MM.1S (cell line): ENCODE measurements at regions not wholly inside any gene's neighbourhood (a gene's known extent, or its start where the extent isn't known, plus 50 kb on each side); places are given as distances from the start of the nearest gene placed in this dataset.

Source experiments
- DNase-seq: peaks from one replicate; pipeline ENCODE4 v3.0.0-alpha.2; 2015
- H2AFZ ChIP-seq: fragments of 300-600 bp; sonication (generic); 2 replicates; pipeline ENCODE4 v1.6.0; 2016; ENCODE audit warnings: antibody characterized with exemption, low read length
- H3F3A ChIP-seq: fragments of 300-600 bp; sonication (generic); 2 replicates; pipeline ENCODE4 v1.6.1; 2016; ENCODE audit warnings: mild to moderate bottlenecking, antibody characterized with exemption, low read length, moderate library complexity, mixed read lengths; ENCODE audit not compliant: insufficient read depth
- H3K27ac ChIP-seq: fragments of 300-600 bp; sonication (generic); 2 replicates; pipeline ENCODE4 v1.5.1; 2016; ENCODE audit warnings: mild to moderate bottlenecking, low read length
- H3K27me3 ChIP-seq: fragments of 300-600 bp; sonication (generic); replicated peaks from 2 replicates; pipeline ENCODE4 v1.6.0; 2016; ENCODE audit warnings: low read length; ENCODE audit not compliant: insufficient read depth
- H3K36me3 ChIP-seq: fragments of 300-600 bp; sonication (generic); replicated peaks from 2 replicates; pipeline ENCODE4 v1.6.1; 2016; ENCODE audit warnings: mild to moderate bottlenecking, low read length, mixed read lengths; ENCODE audit not compliant: insufficient read depth
- H3K4me1 ChIP-seq: fragments of 300-600 bp; sonication (generic); 2 replicates; pipeline ENCODE4 v1.6.1; 2016; ENCODE audit warnings: low read length, mixed read lengths
- H3K4me2 ChIP-seq: fragments of 300-600 bp; sonication (generic); 2 replicates; pipeline ENCODE4 v1.6.0; 2016; ENCODE audit warnings: low read depth, low read length
- H3K4me3 ChIP-seq: fragments of 300-600 bp; sonication (generic); 2 replicates; pipeline ENCODE4 v1.5.1; 2016; ENCODE audit warnings: low read length, mixed read lengths
- H3K79me2 ChIP-seq: fragments of 300-600 bp; sonication (generic); 2 replicates; pipeline ENCODE4 v1.6.1; 2016; ENCODE audit warnings: mixed run types, low read length, mixed read lengths
- H3K9ac ChIP-seq: fragments of 300-600 bp; sonication (generic); 2 replicates; pipeline ENCODE4 v1.6.1; 2016; ENCODE audit warnings: low read length, mixed read lengths
- H3K9me2 ChIP-seq: fragments of 300-600 bp; sonication (generic); replicated peaks from 2 replicates; pipeline ENCODE4 v1.6.1; 2016; ENCODE audit warnings: mild to moderate bottlenecking, low read length, mixed read lengths; ENCODE audit not compliant: insufficient read depth
- H3K9me3 ChIP-seq: fragments of 300-600 bp; sonication (generic); replicated peaks from 2 replicates; pipeline ENCODE4 v1.6.1; 2016; ENCODE audit warnings: mild to moderate bottlenecking, low read length, mixed read lengths; ENCODE audit not compliant: insufficient read depth
- H4K20me1 ChIP-seq: fragments of 300-600 bp; sonication (generic); 2 replicates; pipeline ENCODE4 v1.6.1; 2016; ENCODE audit warnings: mild to moderate bottlenecking, low read length, moderate library complexity, mixed read lengths; ENCODE audit not compliant: insufficient read depth
- CTCF ChIP-seq: fragments of 300-600 bp; sonication (generic); IDR thresholded peaks from 2 replicates; pipeline ENCODE4 v1.5.1; 2016; ENCODE audit warnings: antibody characterized with exemption, low read length, mixed read lengths
- EZH2 ChIP-seq: fragments of 300-600 bp; sonication (generic); optimal IDR thresholded peaks from 2 replicates; pipeline ENCODE3; 2017; ENCODE audit warnings: low read depth, mild to moderate bottlenecking, antibody characterized with exemption, low read length, mixed read lengths
- EZH2phosphoT487 ChIP-seq: fragments of 300-600 bp; sonication (generic); IDR thresholded peaks from 2 replicates; pipeline ENCODE4 v1.6.1; 2018; ENCODE audit warnings: antibody characterized with exemption, low read length

- H3K27ac ChIP-seq: no peak overlapping the region
- H3K9ac ChIP-seq: no peak overlapping the region
- H4K20me1 ChIP-seq: no peaks in the 10 kb centered on the region
- H3K4me1 ChIP-seq: no peaks in the 10 kb centered on the region
- TF ChIP-seq CTCF: no peak
- TF ChIP-seq EZH2phosphoT487: no peak
- H3F3A ChIP-seq: no peaks in the 10 kb centered on the region
- DNase-seq: no peak
- no peaks in the 10 kb centered on the region for H3K9me2 ChIP-seq
- H3K4me2 ChIP-seq: no peak overlapping the region
- H3K79me2 ChIP-seq: no peaks in the 10 kb centered on the region
- H2AFZ ChIP-seq: no peak overlapping the region
- H3K36me3 ChIP-seq: no peaks in the 10 kb centered on the region
- H3K9me3 ChIP-seq: no peaks in the 10 kb centered on the region
- H3K4me3 ChIP-seq: no peak overlapping the region
- H3K27me3 ChIP-seq: no peaks in the 10 kb centered on the region
Measured at GRCh38 chr4:130054908-130055307, 959.0 kb downstream of the C4orf33 start.

- DNase-seq: no peak
- H3K79me2 ChIP-seq: no peaks in the 10 kb centered on the region
- no peaks in the 10 kb centered on the region for H3K9me3 ChIP-seq
- TF ChIP-seq CTCF (no peak), EZH2 (no peak), EZH2phosphoT487 (no peak)
- H3K9me2 ChIP-seq: no peaks in the 10 kb centered on the region
- H3F3A ChIP-seq: no peaks in the 10 kb centered on the region
- H3K4me2 ChIP-seq: no peak overlapping the region
- no peak overlapping the region for H3K27ac ChIP-seq
- no peaks in the 10 kb centered on the region for H3K4me1 ChIP-seq
- no peak overlapping the region for H3K9ac ChIP-seq
- no peaks in the 10 kb centered on the region for H3K27me3 ChIP-seq
- H3K4me3 ChIP-seq: no peak overlapping the region
- H4K20me1 ChIP-seq: no peaks in the 10 kb centered on the region
- H2AFZ ChIP-seq: no peak overlapping the region
- no peaks in the 10 kb centered on the region for H3K36me3 ChIP-seq
Measured at GRCh38 chr4:130056286-130056685, 960.3 kb downstream of the C4orf33 start.

- Histone ChIP-seq H3K36me3 (no peaks in the 10 kb centered on the region), H3K4me2 (no peak overlapping the region), H3K79me2 (no peaks in the 10 kb centered on the region), H4K20me1 (no peaks in the 10 kb centered on the region), H3K9ac (no peak overlapping the region), H3K4me1 (no peaks in the 10 kb centered on the region), H3K27ac (no peak overlapping the region), H3K27me3 (no peaks in the 10 kb centered on the region), H3K4me3 (no peak overlapping the region), H3K9me2 (no peaks in the 10 kb centered on the region), H2AFZ (no peak overlapping the region), H3K9me3 (no peaks in the 10 kb centered on the region), H3F3A (no peaks in the 10 kb centered on the region)
- DNase-seq: no peak
- TF ChIP-seq EZH2phosphoT487 (no peak), CTCF (no peak), EZH2 (no peak)
Measured at GRCh38 chr4:130064471-130064870, 968.5 kb downstream of the C4orf33 start.

GRCh38 chr4:130067419-130067818, 971.5 kb downstream of the C4orf33 start:
- Histone ChIP-seq H3K9me3 (no peaks in the 10 kb centered on the region), H3K27ac (no peak overlapping the region), H3K4me3 (no peak overlapping the region), H3K36me3 (no peaks in the 10 kb centered on the region), H4K20me1 (no peaks in the 10 kb centered on the region), H2AFZ (no peak overlapping the region), H3K9me2 (no peaks in the 10 kb centered on the region), H3F3A (no peaks in the 10 kb centered on the region), H3K4me1 (no peaks in the 10 kb centered on the region), H3K27me3 (no peaks in the 10 kb centered on the region), H3K79me2 (no peaks in the 10 kb centered on the region), H3K4me2 (no peak overlapping the region), H3K9ac (no peak overlapping the region)
- TF ChIP-seq EZH2 (no peak), EZH2phosphoT487 (no peak), CTCF (no peak)
- DNase-seq: no peak
